HEK293 (cell line): ENCODE measurements at regions not wholly inside any gene's neighbourhood (a gene's known extent, or its start where the extent isn't known, plus 50 kb on each side); places are given as distances from the start of the nearest gene placed in this dataset.

Experiments
- CTCF ChIA-PET: fragments of 350-600 bp; formaldehyde crosslinking; extraction: SDS; loops from one replicate; lab custom pipeline; 2021; ENCODE audit warnings: antibody characterized with exemption; lab: Yijun Ruan, JAX
- POLR2A ChIA-PET: fragments of 300-600 bp; formaldehyde crosslinking; extraction: SDS; loops from one replicate; lab custom pipeline; 2020; ENCODE audit warnings: antibody characterized with exemption, inconsistent platforms; lab: Yijun Ruan, JAX
- H3K27ac ChIP-seq: fragments of 200-500 bp; sonication (Bioruptor generic); 2 replicates; pipeline ENCODE4 v1.5.1; 2014; ENCODE audit warnings: low read depth, low read length, control low read depth, inconsistent platforms; ENCODE audit errors: extremely low read depth
- H3K36me3 ChIP-seq, 2 experiments: fragments of 200-500 bp in 1 of 2; sonication (Bioruptor generic) in 1 of 2; 1 replicate in 1 of 2; 2 replicates in 1 of 2; pipeline ENCODE4 v1.5.1; 2014 to 2017; ENCODE audit warnings: inconsistent platforms in 2 of 2, low read length in 2 of 2; ENCODE audit not compliant: control insufficient read depth in 2 of 2, insufficient read depth in 1 of 2
- H3K4me1 ChIP-seq: fragments of 200-500 bp; sonication (Bioruptor generic); 2 replicates; pipeline ENCODE4 v1.5.1; 2014; ENCODE audit warnings: mild to moderate bottlenecking, low read length, inconsistent platforms; ENCODE audit not compliant: control insufficient read depth, insufficient read depth
- H3K4me3 ChIP-seq: 2 replicates; pipeline ENCODE4 v1.5.1; 2011; ENCODE audit warnings: low read depth, mild to moderate bottlenecking, control low read depth, low read length, moderate library complexity
- H3K9me3 ChIP-seq: fragments of 200-500 bp; sonication (Bioruptor generic); 2 replicates; pipeline ENCODE4 v1.5.1; 2014; ENCODE audit warnings: low read depth, low read length, inconsistent platforms; ENCODE audit not compliant: control insufficient read depth, insufficient read depth
- FEZF1 ChIP-seq: fragments of 450-650 bp; formaldehyde crosslinking; IDR thresholded peaks from 2 replicates; pipeline ENCODE4 v1.5.1; 2016; ENCODE audit warnings: missing biosample characterization, missing genetic modification characterization
- GLIS1 ChIP-seq: fragments of 450-650 bp; formaldehyde crosslinking; IDR thresholded peaks from 2 replicates; pipeline ENCODE4 v1.5.1; 2016; ENCODE audit warnings: missing biosample characterization, missing genetic modification characterization
- SALL2 ChIP-seq: fragments of 450-650 bp; formaldehyde crosslinking; IDR thresholded peaks from 2 replicates; pipeline ENCODE4 v1.5.0; 2017; ENCODE audit warnings: missing biosample characterization, mild to moderate bottlenecking, missing genetic modification characterization, borderline replicate concordance
- ZBTB21 ChIP-seq: fragments of 450-650 bp; formaldehyde crosslinking; IDR thresholded peaks from 2 replicates; pipeline ENCODE4 v1.5.1; 2017; ENCODE audit warnings: missing biosample characterization, missing genetic modification characterization
- ZNF132 ChIP-seq: fragments of 450-650 bp; formaldehyde crosslinking; IDR thresholded peaks from 2 replicates; pipeline ENCODE4 v1.5.1; 2017; ENCODE audit warnings: missing biosample characterization, missing genetic modification characterization, borderline replicate concordance
- ZNF157 ChIP-seq: fragments of 450-650 bp; formaldehyde crosslinking; IDR thresholded peaks from 2 replicates; pipeline ENCODE4 v1.5.1; 2016; ENCODE audit warnings: missing biosample characterization, missing genetic modification characterization
- ZNF2 ChIP-seq: fragments of 450-650 bp; formaldehyde crosslinking; IDR thresholded peaks from 2 replicates; pipeline ENCODE4 v1.5.1; 2016; ENCODE audit warnings: missing biosample characterization, missing genetic modification characterization
- ZNF211 ChIP-seq: fragments of 450-650 bp; formaldehyde crosslinking; IDR thresholded peaks from 2 replicates; pipeline ENCODE4 v1.5.1; 2016; ENCODE audit warnings: low read depth, missing biosample characterization, missing genetic modification characterization
- ZNF449 ChIP-seq: fragments of 450-650 bp; formaldehyde crosslinking; IDR thresholded peaks from 2 replicates; pipeline ENCODE4 v1.5.1; 2017; ENCODE audit warnings: missing biosample characterization, mild to moderate bottlenecking, missing genetic modification characterization, moderate library complexity
- ZNF561 ChIP-seq: fragments of 450-650 bp; IDR thresholded peaks from 2 replicates; pipeline ENCODE4 v1.5.1; 2018; ENCODE audit warnings: missing biosample characterization, missing genetic modification characterization, borderline replicate concordance
- ZNF677 ChIP-seq: fragments of 450-650 bp; IDR thresholded peaks from 2 replicates; pipeline ENCODE4 v1.5.0; 2018; ENCODE audit warnings: missing biosample characterization, mild to moderate bottlenecking, missing genetic modification characterization, moderate library complexity
- ZNF707 ChIP-seq: fragments of 450-650 bp; formaldehyde crosslinking; IDR thresholded peaks from 2 replicates; pipeline ENCODE4 v1.5.1; 2016; ENCODE audit warnings: missing biosample characterization, missing genetic modification characterization
- ZNF843 ChIP-seq: fragments of 450-650 bp; formaldehyde crosslinking; IDR thresholded peaks from 2 replicates; pipeline ENCODE4 v1.5.1; 2016; ENCODE audit warnings: missing biosample characterization, missing genetic modification characterization
- ZSCAN4 ChIP-seq: fragments of 450-650 bp; formaldehyde crosslinking; IDR thresholded peaks from 2 replicates; pipeline ENCODE4 v1.5.1; 2017; ENCODE audit warnings: missing biosample characterization, missing genetic modification characterization
- TF ChIP-seq, protein P1 (sequence below): fragments of 450-650 bp; formaldehyde crosslinking; IDR thresholded peaks from 2 replicates; pipeline ENCODE4 v1.5.0; 2017; ENCODE audit warnings: missing biosample characterization, missing genetic modification characterization, borderline replicate concordance
- TF ChIP-seq, protein P2 (sequence below): fragments of 450-650 bp; formaldehyde crosslinking; IDR thresholded peaks from 2 replicates; pipeline ENCODE4 v1.5.1; 2016; ENCODE audit warnings: missing biosample characterization, missing genetic modification characterization, low read depth
- TF ChIP-seq, protein P3 (sequence below): fragments of 450-650 bp; formaldehyde crosslinking; IDR thresholded peaks from 2 replicates; pipeline ENCODE4 v1.5.1; 2016; ENCODE audit warnings: missing biosample characterization, missing genetic modification characterization

DNA sequence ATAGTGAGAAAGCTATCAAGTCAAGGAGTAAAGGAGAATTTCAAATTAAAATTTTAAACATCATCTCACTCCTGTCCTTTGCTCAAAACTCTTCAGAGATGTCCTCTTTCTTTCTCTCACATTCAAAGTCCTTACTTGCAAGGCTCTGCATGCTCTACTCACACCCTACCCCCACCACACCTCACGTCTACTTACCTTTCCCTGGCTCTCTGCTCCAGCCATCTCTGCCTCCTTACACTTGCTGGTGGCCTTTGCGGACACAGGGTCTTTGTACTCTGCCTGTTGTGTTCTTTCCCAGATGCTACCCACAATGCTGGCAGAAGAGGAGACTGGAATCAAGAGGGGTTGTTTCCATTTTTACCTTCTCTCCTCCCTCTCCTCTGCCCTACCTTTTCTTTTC is 405.2 kb downstream of the INSC start (continued):
- TF ChIP-seq, protein P1, sequence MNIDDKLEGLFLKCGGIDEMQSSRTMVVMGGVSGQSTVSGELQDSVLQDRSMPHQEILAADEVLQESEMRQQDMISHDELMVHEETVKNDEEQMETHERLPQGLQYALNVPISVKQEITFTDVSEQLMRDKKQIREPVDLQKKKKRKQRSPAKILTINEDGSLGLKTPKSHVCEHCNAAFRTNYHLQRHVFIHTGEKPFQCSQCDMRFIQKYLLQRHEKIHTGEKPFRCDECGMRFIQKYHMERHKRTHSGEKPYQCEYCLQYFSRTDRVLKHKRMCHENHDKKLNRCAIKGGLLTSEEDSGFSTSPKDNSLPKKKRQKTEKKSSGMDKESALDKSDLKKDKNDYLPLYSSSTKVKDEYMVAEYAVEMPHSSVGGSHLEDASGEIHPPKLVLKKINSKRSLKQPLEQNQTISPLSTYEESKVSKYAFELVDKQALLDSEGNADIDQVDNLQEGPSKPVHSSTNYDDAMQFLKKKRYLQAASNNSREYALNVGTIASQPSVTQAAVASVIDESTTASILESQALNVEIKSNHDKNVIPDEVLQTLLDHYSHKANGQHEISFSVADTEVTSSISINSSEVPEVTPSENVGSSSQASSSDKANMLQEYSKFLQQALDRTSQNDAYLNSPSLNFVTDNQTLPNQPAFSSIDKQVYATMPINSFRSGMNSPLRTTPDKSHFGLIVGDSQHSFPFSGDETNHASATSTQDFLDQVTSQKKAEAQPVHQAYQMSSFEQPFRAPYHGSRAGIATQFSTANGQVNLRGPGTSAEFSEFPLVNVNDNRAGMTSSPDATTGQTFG (tag by site-specific recombination): no peak
- TF ChIP-seq ZBTB21 (tag by site-specific recombination) (no peak), FEZF1 (tag by site-specific recombination) (no peak), SALL2 (tag by site-specific recombination) (no peak), ZNF2 (no peak), ZNF211 (no peak)

DNA sequence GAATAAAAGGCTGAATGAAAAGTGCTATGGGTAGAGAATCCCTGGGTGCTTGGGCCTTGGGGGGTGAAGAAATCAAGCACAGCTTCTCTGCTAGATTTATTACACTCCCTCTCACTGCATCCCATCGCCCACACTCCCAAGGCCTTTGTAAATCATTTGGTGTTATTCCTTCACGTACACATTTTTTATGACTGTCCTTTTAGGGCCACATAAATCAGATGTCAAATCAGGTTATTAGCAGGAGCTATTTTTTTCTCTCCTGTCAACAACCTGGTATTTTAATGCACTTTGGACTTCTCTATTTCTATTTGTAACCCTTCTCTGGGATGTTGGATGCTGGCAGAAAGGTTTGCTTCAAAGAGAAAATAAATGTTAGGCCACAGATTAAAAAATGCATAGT is 408.8 kb downstream of the INSC start:
- TF ChIP-seq GLIS1 (tag by site-specific recombination) (peak; percentile 30; the same call in 1 of the 2 replicates), ZNF157 (tag by site-specific recombination) (no peak), ZNF707 (tag by site-specific recombination) (no peak)
- CTCF ChIA-PET: no interaction called here
- no peaks in the 10 kb centered on the region for H3K36me3 ChIP-seq

DNA sequence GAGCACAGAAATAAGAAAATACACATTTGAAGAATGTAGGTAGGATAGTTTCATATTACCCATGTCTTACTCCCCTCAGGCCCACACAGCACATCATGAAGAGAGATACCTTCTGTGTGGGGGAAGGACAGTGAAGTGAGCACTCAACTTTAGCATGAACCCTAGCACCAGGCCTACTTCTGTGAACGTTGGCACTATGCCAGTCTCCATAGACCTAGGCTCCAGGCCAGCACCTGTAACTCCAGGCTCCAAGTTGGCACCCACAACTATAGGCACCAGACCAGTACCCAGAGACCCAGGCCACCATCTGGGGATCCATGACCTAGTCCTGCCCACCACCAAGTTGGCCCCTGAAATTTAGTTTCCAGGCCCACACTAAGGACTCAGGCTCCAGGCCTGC is 410.9 kb downstream of the INSC start:
- Histone ChIP-seq H3K27ac (no peak overlapping the region), H3K4me1 (no peaks in the 10 kb centered on the region), H3K36me3 (no peaks in the 10 kb centered on the region), H3K4me3 (no peak overlapping the region)
- CTCF ChIA-PET: no interaction called here
- POLR2A ChIA-PET: no interaction called here
- TF ChIP-seq ZSCAN4 (tag by site-specific recombination) (no peak), ZNF843 (tag by site-specific recombination) (no peak), ZNF449 (tag by site-specific recombination) (no peak), ZNF561 (tag by site-specific recombination) (no peak), ZNF132 (tag by site-specific recombination) (no peak), ZNF677 (tag by site-specific recombination) (no peak)
- TF ChIP-seq, protein P2, sequence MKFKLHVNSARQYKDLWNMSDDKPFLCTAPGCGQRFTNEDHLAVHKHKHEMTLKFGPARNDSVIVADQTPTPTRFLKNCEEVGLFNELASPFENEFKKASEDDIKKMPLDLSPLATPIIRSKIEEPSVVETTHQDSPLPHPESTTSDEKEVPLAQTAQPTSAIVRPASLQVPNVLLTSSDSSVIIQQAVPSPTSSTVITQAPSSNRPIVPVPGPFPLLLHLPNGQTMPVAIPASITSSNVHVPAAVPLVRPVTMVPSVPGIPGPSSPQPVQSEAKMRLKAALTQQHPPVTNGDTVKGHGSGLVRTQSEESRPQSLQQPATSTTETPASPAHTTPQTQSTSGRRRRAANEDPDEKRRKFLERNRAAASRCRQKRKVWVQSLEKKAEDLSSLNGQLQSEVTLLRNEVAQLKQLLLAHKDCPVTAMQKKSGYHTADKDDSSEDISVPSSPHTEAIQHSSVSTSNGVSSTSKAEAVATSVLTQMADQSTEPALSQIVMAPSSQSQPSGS (tag by site-specific recombination): no peak
- TF ChIP-seq, protein P3, sequence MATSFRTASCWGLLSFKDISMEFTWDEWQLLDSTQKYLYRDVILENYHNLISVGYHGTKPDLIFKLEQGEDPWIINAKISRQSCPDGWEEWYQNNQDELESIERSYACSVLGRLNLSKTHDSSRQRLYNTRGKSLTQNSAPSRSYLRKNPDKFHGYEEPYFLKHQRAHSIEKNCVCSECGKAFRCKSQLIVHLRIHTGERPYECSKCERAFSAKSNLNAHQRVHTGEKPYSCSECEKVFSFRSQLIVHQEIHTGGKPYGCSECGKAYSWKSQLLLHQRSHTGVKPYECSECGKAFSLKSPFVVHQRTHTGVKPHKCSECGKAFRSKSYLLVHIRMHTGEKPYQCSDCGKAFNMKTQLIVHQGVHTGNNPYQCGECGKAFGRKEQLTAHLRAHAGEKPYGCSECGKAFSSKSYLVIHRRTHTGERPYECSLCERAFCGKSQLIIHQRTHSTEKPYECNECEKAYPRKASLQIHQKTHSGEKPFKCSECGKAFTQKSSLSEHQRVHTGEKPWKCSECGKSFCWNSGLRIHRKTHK (tag by site-specific recombination): no peak
- TF ChIP-seq, all 188 proteins: peak for 0
- no peaks in the 10 kb centered on the region for H3K9me3 ChIP-seq

More for the DNA sequence above, 408.8 kb downstream of the INSC start:
- Histone ChIP-seq H3K27ac (no peak overlapping the region), H3K4me1 (no peaks in the 10 kb centered on the region), H3K9me3 (no peaks in the 10 kb centered on the region), H3K4me3 (no peak overlapping the region)
- POLR2A ChIA-PET: no interaction called here
